ENCODE measurements at regions not wholly inside any gene's neighbourhood (a gene's known extent, or its start where the extent isn't known, plus 50 kb on each side); places are given as distances from the start of the nearest gene placed in this dataset.

DNA sequence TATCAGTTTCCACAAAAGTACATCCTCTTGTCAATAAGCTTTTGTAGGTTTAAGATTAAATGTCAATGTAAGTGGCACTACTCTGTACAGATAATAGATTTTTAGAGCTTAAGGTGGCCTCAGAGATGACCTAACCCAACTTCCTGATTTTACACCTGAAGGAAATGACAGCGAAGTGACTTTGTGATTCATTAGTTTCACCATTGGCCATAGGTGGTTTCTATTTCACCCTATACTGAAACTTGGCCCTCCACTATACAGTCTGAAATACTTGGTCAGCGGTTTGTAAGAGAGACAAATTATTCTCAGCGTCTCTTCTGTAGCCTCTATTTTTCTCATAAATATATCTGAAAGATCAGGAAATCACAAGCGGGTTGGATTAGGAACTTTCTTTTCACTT is 330.4 kb upstream of the FAM98A start:
- peaks cover 2% of the 10 kb centered on the region for H3K27me3 Mint-ChIP-seq (ENCODE audit: unreplicated experiment)
- no peak for DNase-seq (ENCODE audit: low spot score)
- TF ChIP-seq, protein P1, sequence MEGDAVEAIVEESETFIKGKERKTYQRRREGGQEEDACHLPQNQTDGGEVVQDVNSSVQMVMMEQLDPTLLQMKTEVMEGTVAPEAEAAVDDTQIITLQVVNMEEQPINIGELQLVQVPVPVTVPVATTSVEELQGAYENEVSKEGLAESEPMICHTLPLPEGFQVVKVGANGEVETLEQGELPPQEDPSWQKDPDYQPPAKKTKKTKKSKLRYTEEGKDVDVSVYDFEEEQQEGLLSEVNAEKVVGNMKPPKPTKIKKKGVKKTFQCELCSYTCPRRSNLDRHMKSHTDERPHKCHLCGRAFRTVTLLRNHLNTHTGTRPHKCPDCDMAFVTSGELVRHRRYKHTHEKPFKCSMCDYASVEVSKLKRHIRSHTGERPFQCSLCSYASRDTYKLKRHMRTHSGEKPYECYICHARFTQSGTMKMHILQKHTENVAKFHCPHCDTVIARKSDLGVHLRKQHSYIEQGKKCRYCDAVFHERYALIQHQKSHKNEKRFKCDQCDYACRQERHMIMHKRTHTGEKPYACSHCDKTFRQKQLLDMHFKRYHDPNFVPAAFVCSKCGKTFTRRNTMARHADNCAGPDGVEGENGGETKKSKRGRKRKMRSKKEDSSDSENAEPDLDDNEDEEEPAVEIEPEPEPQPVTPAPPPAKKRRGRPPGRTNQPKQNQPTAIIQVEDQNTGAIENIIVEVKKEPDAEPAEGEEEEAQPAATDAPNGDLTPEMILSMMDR (IDR thresholded peaks at IDR 0.05; ENCODE audit: unreplicated experiment), result no peak
- H3K9me3 Mint-ChIP-seq (ENCODE audit: unreplicated experiment), result no peaks in the 10 kb centered on the region
- H3K4me1 Mint-ChIP-seq (ENCODE audit: unreplicated experiment), result no peaks in the 10 kb centered on the region
- no peak overlapping the region for H3K27ac Mint-ChIP-seq (ENCODE audit: unreplicated experiment)
- H3K4me3 Mint-ChIP-seq (ENCODE audit: unreplicated experiment), result no peak overlapping the region
- H3K36me3 Mint-ChIP-seq (ENCODE audit: low read depth, unreplicated experiment), result no peaks in the 10 kb centered on the region

DNA sequence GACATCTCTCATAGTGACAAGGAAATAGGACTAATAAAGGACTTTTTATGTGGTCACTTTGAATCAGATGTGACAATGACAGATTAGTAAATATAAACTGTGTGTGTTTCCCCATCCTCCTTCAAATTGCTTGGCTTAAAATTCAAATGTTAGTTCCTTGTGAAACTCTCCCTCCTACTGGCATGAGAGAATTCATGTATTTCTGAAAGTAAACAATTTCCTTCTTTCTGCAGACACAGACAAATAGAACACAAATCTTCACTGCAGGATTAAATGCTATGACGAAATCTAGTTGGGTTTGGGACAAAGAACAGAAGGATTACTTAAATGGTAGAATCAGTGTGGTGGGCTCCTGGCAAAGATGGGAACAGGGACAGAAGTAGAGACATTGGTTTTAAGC is 328.7 kb upstream of the FAM98A start:
- TF ChIP-seq, protein P1 (IDR thresholded peaks at IDR 0.05; ENCODE audit: unreplicated experiment), result no peak
- no peak overlapping the region for H3K4me3 Mint-ChIP-seq (ENCODE audit: unreplicated experiment)

DNA sequence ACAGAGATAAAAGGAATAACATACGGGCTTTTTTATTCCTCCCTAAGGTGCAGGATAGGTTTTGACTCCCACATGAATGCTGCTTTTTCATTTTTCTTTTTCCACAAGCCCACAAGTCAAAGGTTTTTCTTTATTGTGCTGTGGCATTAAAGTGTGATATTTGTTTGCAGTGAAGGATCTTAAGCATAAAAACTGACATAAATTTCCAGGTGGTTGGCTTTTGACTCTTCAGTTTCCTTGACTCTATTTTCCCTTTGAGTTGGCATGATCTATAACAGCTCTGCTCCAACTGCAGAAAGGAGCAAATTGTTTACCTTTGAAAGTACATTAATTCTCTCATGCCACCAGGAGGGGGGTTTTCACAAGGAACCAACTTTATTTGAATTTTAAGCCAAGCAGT is 326.2 kb upstream of the FAM98A start:
- H3K9me3 Mint-ChIP-seq (ENCODE audit: unreplicated experiment), result no peaks in the 10 kb centered on the region
- H3K27me3 Mint-ChIP-seq (ENCODE audit: unreplicated experiment), result peaks cover under 1% of the 10 kb centered on the region
- no peak overlapping the region for H3K4me3 Mint-ChIP-seq (ENCODE audit: unreplicated experiment)
- H3K27ac Mint-ChIP-seq (ENCODE audit: unreplicated experiment), result no peak overlapping the region
- DNase-seq (ENCODE audit: low spot score), result no peak
- H3K36me3 Mint-ChIP-seq (ENCODE audit: low read depth, unreplicated experiment), result no peaks in the 10 kb centered on the region
- H3K4me1 Mint-ChIP-seq (ENCODE audit: unreplicated experiment), result no peaks in the 10 kb centered on the region
- TF ChIP-seq, protein P1 (IDR thresholded peaks at IDR 0.05; ENCODE audit: unreplicated experiment), result no peak

More for the DNA sequence above, 328.7 kb upstream of the FAM98A start:
- Mint-ChIP-seq H3K27me3 (ENCODE audit: unreplicated experiment) (peaks cover 2% of the 10 kb centered on the region), H3K27ac (ENCODE audit: unreplicated experiment) (no peak overlapping the region), H3K36me3 (ENCODE audit: low read depth, unreplicated experiment) (no peaks in the 10 kb centered on the region), H3K4me1 (ENCODE audit: unreplicated experiment) (no peaks in the 10 kb centered on the region), H3K9me3 (ENCODE audit: unreplicated experiment) (no peaks in the 10 kb centered on the region)
- DNase-seq (ENCODE audit: low spot score), result no peak

DNA sequence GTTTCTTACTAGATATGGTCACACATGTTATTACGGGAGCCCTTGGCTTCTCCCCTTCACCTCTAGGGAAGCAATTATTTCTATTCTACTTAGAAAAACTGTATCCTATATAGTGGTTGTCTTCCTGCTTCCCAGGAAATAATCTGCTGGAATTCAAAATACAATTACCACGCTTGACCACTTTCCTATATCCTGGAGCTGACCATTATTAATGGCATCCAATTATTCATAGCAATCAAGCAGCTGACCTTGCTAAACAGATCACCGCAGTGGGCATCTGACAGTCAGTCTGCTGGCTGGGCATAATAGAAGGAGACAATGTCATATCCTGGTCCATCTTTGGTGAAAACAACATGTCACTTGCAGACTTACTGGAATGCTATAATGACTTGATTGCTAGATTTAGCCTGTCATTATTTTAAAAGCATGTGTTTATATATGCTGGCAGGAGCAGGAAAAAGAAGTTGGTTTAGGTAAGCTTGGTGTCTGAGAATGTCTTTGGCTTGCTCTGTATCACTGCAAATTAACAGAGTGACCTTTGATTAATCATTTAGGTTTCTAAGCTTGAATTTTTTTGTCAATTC is 325.6 kb upstream of the FAM98A start:
- H3K36me3 Mint-ChIP-seq (ENCODE audit: low read depth, unreplicated experiment), result no peaks in the 10 kb centered on the region
- no peaks in the 10 kb centered on the region for H3K4me1 Mint-ChIP-seq (ENCODE audit: unreplicated experiment)
- no peaks in the 10 kb centered on the region for H3K9me3 Mint-ChIP-seq (ENCODE audit: unreplicated experiment)
- H3K4me3 Mint-ChIP-seq (ENCODE audit: unreplicated experiment), result no peak overlapping the region
- H3K27me3 Mint-ChIP-seq (ENCODE audit: unreplicated experiment), result no peaks in the 10 kb centered on the region
- no peak for DNase-seq (ENCODE audit: low spot score)
- TF ChIP-seq, protein P1 (IDR thresholded peaks at IDR 0.05; ENCODE audit: unreplicated experiment), result no peak
- no peak overlapping the region for H3K27ac Mint-ChIP-seq (ENCODE audit: unreplicated experiment)

DNA sequence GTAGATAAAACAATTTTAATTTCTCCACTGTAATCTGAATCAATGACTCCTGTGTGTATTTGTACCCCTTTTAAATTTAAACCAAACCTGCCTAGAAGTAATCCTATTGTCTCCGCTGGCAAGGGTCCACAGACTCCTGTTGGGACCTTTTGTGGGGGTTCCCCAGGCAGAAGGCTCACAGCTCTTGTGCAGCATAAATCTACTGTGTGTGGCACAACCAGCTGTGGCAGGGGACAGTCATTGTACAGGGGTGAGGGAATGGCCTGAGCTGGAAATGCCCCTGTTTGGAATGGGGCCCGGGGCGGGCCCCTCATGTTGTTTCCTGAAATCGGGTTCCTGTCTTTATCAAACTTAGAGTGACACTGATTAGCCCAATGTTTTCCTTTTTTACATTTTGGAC is 318.2 kb upstream of the FAM98A start:
- Mint-ChIP-seq H3K27me3 (ENCODE audit: unreplicated experiment) (peaks cover 2% of the 10 kb centered on the region), H3K4me1 (ENCODE audit: unreplicated experiment) (no peaks in the 10 kb centered on the region), H3K9me3 (ENCODE audit: unreplicated experiment) (peaks cover 17% of the 10 kb centered on the region), H3K4me3 (ENCODE audit: unreplicated experiment) (no peak overlapping the region), H3K27ac (ENCODE audit: unreplicated experiment) (no peak overlapping the region), H3K36me3 (ENCODE audit: low read depth, unreplicated experiment) (peaks cover 18% of the 10 kb centered on the region)
- TF ChIP-seq, protein P1 (IDR thresholded peaks at IDR 0.05; ENCODE audit: unreplicated experiment), result no peak
- no peak for DNase-seq (ENCODE audit: low spot score)
